ENCODE measurements at regions not wholly inside any gene's neighbourhood (a gene's known extent, or its start where the extent isn't known, plus 50 kb on each side); places are given as distances from the start of the nearest gene placed in this dataset.
"Not testable (repeated sequence)": the region's sequence is repeated elsewhere in the genome, so short reads cannot be mapped to it uniquely, and the experiment has no call there.

DNA sequence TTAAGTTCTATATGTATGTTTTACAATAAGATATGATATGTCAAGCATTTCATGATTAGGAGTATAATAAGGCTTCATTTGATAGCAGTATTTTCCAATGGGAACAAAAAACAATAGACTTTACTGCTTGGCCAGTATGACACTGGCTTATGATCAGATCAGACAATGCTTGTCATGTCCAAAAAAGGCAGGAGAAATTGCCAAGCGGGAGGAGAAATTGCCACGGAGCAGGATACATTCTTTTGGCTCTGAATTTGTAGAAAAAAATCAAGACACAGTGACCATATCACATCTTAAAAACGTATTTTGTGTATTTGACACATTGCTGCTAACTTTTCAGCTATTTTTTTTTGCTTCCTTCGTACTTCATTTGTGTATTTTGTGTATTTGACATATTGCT is 404.1 kb downstream of the CNTNAP4 start:
- H3K4me3 ChIP-seq (ENCODE audit: low read depth, low read length): no peak overlapping the region
- TF ChIP-seq MYC (IDR thresholded peaks at IDR 0.05; ENCODE audit: low read depth, low read length) (no peak), MAX (IDR thresholded peaks at IDR 0.05; ENCODE audit: low read depth, low read length) (no peak), CTCF (IDR thresholded peaks at IDR 0.05; ENCODE audit: low read depth, low read length) (no peak), POLR2A (IDR thresholded peaks at IDR 0.05; ENCODE audit: extremely low read depth, insufficient read length) (no peak)
- no peak for DNase-seq (ENCODE audit: low read depth)

DNA sequence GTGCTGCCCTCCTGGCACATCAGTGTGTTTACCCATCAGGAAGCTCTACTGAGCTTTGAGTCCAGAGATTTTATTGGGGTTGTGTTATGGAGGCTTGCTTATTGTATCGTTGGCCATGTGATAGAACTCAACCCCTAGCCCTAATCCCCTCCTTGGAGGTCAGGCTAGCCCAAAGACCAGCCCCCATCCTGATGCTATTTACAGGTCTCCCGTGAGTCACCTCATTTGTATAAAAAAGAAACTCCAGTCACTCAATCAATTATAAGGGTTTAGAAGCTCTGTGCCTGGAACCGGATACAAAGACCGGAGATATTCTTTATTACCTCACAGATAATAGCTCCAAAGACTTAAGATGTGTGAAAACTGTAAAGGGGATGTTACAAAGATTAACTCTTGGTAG is 405.9 kb downstream of the CNTNAP4 start:
- H3K4me3 ChIP-seq (ENCODE audit: low read depth, low read length): no peak overlapping the region
- no peak for DNase-seq (ENCODE audit: low read depth)
- TF ChIP-seq CTCF (IDR thresholded peaks at IDR 0.05; ENCODE audit: low read depth, low read length): no peak
- no peak for TF ChIP-seq MAX (IDR thresholded peaks at IDR 0.05; ENCODE audit: low read depth, low read length)
- no peak for TF ChIP-seq MYC (IDR thresholded peaks at IDR 0.05; ENCODE audit: low read depth, low read length)
- no peak for TF ChIP-seq POLR2A (IDR thresholded peaks at IDR 0.05; ENCODE audit: extremely low read depth, insufficient read length)

DNA sequence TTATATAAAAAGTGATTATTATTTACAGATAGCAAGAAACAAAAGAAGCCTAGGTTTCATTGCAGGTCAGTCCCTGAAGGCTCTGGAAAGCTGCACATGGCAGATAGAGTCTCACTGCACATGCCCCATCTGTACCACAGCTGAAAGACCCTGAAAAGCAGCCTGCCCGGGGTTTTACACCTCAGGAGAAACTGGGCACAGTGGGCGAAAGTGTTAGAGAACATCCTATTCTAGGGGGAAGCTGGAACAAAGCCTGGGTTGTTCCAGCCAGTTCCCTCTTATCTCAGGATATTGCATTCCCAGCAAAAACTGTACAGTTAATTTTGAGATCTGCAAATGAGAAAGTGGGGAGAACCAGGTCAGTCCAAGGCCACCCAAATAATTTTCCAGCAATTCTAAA is 419.7 kb downstream of the CNTNAP4 start:
- TF ChIP-seq POLR2A (IDR thresholded peaks at IDR 0.05; ENCODE audit: extremely low read depth, insufficient read length) (no peak), MAX (IDR thresholded peaks at IDR 0.05; ENCODE audit: low read depth, low read length) (no peak), CTCF (IDR thresholded peaks at IDR 0.05; ENCODE audit: low read depth, low read length) (no peak), MYC (IDR thresholded peaks at IDR 0.05; ENCODE audit: low read depth, low read length) (no peak)
- H3K4me3 ChIP-seq (ENCODE audit: low read depth, low read length): no peak overlapping the region
- DNase-seq (ENCODE audit: low read depth): no peak

DNA sequence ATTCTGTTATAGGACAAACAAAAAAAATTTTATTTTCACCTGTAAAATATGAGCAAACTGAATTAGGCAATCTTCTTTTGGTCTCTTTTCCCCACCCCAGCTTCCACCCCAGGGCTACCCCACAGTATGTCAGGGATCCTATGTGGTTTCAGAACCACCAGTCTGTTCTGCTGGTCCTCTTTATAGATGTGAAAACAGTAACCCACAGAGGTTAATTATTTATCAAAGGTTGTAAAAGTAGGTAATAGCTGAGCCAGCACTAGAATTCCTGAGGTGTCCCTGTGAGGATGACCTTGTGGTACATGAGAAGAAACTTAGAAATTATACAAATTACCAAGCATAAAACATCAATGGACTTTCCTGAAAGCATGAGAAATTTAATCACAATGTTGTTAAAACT is 428.7 kb downstream of the CNTNAP4 start:
- DNase-seq (ENCODE audit: low read depth): no peak
- TF ChIP-seq CTCF (IDR thresholded peaks at IDR 0.05; ENCODE audit: low read depth, low read length) (no peak), POLR2A (IDR thresholded peaks at IDR 0.05; ENCODE audit: extremely low read depth, insufficient read length) (no peak), MAX (IDR thresholded peaks at IDR 0.05; ENCODE audit: low read depth, low read length) (no peak), MYC (IDR thresholded peaks at IDR 0.05; ENCODE audit: low read depth, low read length) (no peak)
- H3K4me3 ChIP-seq (ENCODE audit: low read depth, low read length): no peak overlapping the region

DNA sequence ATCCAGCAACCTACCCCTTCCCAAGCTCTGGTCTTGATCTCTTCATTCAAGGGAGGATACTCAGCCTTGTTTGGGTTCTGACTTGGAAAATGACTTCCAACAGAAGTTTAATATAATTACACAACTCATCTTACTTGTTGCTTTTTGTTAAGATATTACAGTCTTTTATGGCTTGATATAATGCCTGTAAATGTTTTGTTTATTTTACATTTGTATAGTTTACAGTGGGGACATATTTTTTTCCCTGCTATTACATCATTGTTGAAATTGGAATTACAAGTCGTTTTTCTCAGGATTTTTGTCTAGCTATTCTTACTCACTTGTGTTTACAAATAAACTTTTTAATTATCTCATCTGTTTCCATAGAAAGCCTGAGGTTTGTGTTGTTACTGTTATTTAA is 436.0 kb downstream of the CNTNAP4 start:
- DNase-seq (ENCODE audit: low read depth): no peak
- TF ChIP-seq CTCF (IDR thresholded peaks at IDR 0.05; ENCODE audit: low read depth, low read length): no peak
- TF ChIP-seq POLR2A (IDR thresholded peaks at IDR 0.05; ENCODE audit: extremely low read depth, insufficient read length): no peak
- no peak for TF ChIP-seq MYC (IDR thresholded peaks at IDR 0.05; ENCODE audit: low read depth, low read length)
- TF ChIP-seq MAX (IDR thresholded peaks at IDR 0.05; ENCODE audit: low read depth, low read length): no peak
- H3K4me3 ChIP-seq (ENCODE audit: low read depth, low read length): no peak overlapping the region

GRCh38 chr16:76716251-76716650 is 439.1 kb downstream of the CNTNAP4 start:
- not testable (repeated sequence) for DNase-seq (ENCODE audit: low read depth); H3K4me3 ChIP-seq (ENCODE audit: low read depth, low read length)
